Upper lobe of left lung (tissue), 4 donors: ENCODE measurements at regions not wholly inside any gene's neighbourhood (a gene's known extent, or its start where the extent isn't known, plus 50 kb on each side); places are given as distances from the start of the nearest gene placed in this dataset.

Source experiments
- EP300 ChIP-seq, 4 donors: sonication (generic); formaldehyde crosslinking; IDR thresholded peaks; one replicate each; pipeline ENCODE4 v1.5.1; 2017; ENCODE audit warnings: antibody characterized with exemption in 4 of 4, control low read depth in 2 of 4
- POLR2A ChIP-seq, 4 donors: fragments of 450-650 bp; IDR thresholded peaks; one replicate each; pipeline ENCODE4 v1.5.1; 2016 to 2017; ENCODE audit warnings: antibody characterized with exemption in 4 of 4, mild to moderate bottlenecking in 2 of 4
- TF ChIP-seq, protein P1 (sequence below), 6 experiments: fragments of 450-650 bp in 4 of 6; fragments of 200-600 bp in 2 of 6; sonication (generic) in 2 of 6; IDR thresholded peaks; one replicate each; pipeline ENCODE4 v1.5.1; 2016 to 2019; ENCODE audit warnings: antibody characterized with exemption in 6 of 6

DNA sequence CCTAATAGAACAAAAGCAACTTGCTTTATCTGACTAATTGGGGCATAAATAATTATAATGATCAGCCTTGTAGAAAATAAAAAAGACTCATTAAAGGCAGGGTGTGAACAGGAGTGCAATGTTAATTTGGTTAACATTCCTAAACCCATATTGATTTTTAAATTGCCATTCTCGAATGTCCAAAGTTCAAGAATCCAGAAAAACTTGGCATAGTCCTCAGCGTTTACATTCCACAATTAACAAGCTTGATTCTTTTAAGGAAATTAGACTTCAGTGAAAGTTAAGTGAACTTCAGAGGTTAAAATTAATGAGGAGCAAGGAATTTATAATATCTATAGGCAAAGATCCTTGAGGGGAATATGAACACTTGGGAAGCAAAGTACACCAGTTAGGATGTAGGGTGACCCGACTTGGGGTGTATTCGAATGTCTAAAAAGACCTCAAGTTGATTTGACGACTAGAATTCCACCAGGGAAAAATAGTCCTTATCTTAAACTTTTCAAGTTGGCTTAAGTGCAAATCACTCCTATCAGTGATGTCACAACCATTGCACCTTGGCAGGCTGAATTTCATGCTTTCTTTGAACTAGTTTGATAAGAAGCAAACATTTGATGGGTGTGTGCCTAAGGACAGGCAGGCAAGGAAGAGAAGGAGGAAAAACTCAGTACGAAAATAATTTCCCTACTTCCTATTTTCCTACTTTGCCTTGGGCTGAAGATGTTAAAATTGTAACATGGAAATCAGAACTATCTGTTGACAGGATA lies 830.4 kb upstream of the COBL start:
- TF ChIP-seq, protein P1, sequence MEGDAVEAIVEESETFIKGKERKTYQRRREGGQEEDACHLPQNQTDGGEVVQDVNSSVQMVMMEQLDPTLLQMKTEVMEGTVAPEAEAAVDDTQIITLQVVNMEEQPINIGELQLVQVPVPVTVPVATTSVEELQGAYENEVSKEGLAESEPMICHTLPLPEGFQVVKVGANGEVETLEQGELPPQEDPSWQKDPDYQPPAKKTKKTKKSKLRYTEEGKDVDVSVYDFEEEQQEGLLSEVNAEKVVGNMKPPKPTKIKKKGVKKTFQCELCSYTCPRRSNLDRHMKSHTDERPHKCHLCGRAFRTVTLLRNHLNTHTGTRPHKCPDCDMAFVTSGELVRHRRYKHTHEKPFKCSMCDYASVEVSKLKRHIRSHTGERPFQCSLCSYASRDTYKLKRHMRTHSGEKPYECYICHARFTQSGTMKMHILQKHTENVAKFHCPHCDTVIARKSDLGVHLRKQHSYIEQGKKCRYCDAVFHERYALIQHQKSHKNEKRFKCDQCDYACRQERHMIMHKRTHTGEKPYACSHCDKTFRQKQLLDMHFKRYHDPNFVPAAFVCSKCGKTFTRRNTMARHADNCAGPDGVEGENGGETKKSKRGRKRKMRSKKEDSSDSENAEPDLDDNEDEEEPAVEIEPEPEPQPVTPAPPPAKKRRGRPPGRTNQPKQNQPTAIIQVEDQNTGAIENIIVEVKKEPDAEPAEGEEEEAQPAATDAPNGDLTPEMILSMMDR (IDR thresholded peaks at IDR 0.05), result no peak
- TF ChIP-seq EP300 (IDR thresholded peaks at IDR 0.05) (no peak), POLR2A (IDR thresholded peaks at IDR 0.05) (no peak)
